Muscle layer of colon (tissue), 2 donors: ENCODE measurements at regions not wholly inside any gene's neighbourhood (a gene's known extent, or its start where the extent isn't known, plus 50 kb on each side); places are given as distances from the start of the nearest gene placed in this dataset.

ENCODE experiments used
- H3K27ac ChIP-seq: one replicate; pipeline ENCODE4 v1.7.0; 2013; ENCODE audit warnings: low read depth, mild to moderate bottlenecking, low read length, moderate library complexity
- H3K27me3 ChIP-seq, 2 donors: one replicate each; pipeline ENCODE4 v1.7.0; 2013; ENCODE audit warnings: low read length in 2 of 2, mild to moderate bottlenecking in 2 of 2; ENCODE audit not compliant: insufficient read depth in 2 of 2, control insufficient read depth in 1 of 2
- H3K36me3 ChIP-seq: one replicate; pipeline ENCODE4 v1.7.0; 2013; ENCODE audit warnings: mild to moderate bottlenecking, low read length; ENCODE audit not compliant: insufficient read depth
- H3K4me1 ChIP-seq: one replicate; pipeline ENCODE4 v1.7.0; 2013; ENCODE audit warnings: mild to moderate bottlenecking, low read length; ENCODE audit not compliant: insufficient read depth
- H3K4me3 ChIP-seq, 2 donors: one replicate each; pipeline ENCODE4 v1.7.0; 2013; ENCODE audit warnings: low read length in 2 of 2, low read depth in 1 of 2, mild to moderate bottlenecking in 1 of 2, moderate library complexity in 1 of 2
- H3K9ac ChIP-seq: one replicate; pipeline ENCODE4 v1.7.0; 2013; ENCODE audit warnings: low read length
- H3K9me3 ChIP-seq: one replicate; pipeline ENCODE4 v1.7.0; 2013; ENCODE audit warnings: mild to moderate bottlenecking, low read length
- donor health status: abdominal sarcoma.
- donor health status: Adenocarcinoma of cecum.

DNA sequence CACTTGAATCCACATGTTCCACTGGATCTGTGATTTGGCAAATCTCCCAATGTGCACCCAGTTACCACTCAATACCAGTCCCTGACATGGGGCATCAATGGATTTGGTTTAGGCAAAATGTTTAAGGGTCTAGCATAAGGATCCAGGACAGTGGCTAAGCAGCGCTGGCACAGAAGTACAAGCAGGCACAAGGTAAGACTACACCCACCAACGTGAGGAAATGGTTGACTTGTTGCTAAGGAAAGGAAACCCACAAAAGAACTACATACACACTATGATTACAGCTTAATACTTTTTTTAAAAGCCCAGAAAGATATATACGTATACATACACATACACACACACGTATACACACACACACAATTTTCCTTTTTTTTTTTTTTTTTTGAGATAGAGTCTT lies 79.0 kb downstream of the DNAAF9 start:
- peaks cover 55% of the 10 kb centered on the region for H3K36me3 ChIP-seq
- no peak overlapping the region for H3K27ac ChIP-seq
- H3K4me3 ChIP-seq: no peak overlapping the region
- H3K4me1 ChIP-seq: no peaks in the 10 kb centered on the region
- H3K9ac ChIP-seq: no peak overlapping the region
- H3K27me3 ChIP-seq: no peaks in the 10 kb centered on the region
- no peaks in the 10 kb centered on the region for H3K9me3 ChIP-seq

DNA sequence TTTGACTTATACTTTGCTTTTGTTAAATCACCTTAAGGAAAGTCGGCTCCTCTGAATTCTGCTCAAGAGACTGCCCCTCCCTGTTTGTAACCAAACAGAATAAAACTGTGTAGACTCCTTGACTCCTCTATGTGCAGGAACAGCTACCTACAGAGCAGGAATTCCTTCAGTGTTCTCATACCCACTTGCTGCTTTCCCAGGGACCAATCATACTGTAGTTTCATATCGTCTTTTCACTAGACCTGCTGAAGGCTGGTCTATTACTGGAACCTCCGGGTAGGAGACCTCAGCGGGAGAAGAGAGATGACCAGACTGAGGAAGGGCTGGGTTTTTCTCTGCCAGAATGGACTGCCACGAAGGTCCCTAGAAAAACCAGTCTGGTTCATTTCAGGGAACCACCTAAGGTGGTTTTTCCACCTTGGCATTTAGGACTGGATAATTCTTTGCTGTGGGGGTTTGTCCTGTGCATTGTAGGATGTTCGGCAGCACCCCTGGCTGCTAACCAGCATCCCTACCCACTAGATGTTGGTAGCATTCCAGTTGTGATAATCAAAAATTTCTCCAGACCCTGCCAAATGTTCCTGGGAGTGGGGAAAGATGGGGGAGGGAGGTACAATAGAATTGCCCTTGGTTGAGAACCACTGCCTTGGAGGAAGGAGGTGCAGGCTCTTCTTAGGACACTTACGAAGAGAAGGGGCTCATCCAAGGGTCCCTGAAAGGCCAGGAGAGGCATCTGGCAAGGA lies 80.5 kb downstream of the DNAAF9 start:
- Histone ChIP-seq H3K9ac (no peak overlapping the region), H3K4me1 (no peaks in the 10 kb centered on the region), H3K27me3 (no peaks in the 10 kb centered on the region), H3K27ac (no peak overlapping the region), H3K36me3 (peaks cover 60% of the 10 kb centered on the region), H3K4me3 (no peak overlapping the region), H3K9me3 (no peaks in the 10 kb centered on the region)

DNA sequence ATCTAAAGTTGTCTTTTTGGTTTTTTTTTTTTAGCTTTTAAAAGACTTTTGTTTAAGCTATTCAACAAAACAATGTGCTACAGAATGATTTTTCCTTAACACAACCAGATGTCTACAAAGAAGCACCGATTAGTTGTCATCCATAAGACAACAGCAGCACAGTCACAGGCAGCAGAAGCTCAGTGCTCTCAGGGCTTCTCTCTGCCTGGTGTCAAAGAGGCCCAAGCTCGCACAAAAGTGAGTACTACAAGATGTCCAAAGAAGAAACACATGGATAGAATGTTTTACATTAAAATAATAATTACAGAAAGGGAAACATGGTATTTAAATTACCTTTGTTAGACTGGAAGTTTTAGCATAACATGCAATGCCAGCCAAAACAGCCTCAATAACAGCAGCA lies 81.6 kb downstream of the DNAAF9 start:
- Histone ChIP-seq H3K9ac (no peak overlapping the region), H3K36me3 (peaks cover 62% of the 10 kb centered on the region)

DNA sequence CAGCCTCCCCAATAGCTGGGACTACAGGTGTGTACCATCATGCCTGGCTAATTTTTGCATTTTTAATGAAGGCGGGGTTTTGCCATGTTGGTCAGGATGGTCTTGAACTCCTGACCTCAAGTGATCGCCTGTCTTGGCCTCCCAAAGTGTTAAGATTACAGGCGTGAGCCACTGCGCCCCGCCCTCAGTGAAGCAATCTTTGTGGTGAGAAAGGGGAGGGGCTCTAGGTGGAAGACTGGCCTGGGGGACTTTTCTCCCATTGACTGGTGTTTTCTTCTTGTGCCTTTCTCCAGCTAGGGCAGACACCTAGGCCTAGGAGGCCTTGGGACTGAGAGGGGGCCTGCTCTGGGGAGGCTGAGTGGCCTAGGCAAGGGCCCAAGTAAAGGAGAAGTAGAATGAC lies 84.1 kb downstream of the DNAAF9 start:
- Histone ChIP-seq H3K9ac (no peak overlapping the region), H3K4me3 (no peak overlapping the region), H3K4me1 (no peaks in the 10 kb centered on the region), H3K27ac (no peak overlapping the region), H3K36me3 (peaks cover 53% of the 10 kb centered on the region), H3K9me3 (no peaks in the 10 kb centered on the region), H3K27me3 (no peaks in the 10 kb centered on the region)

More for the DNA sequence above, 81.6 kb downstream of the DNAAF9 start:
- no peaks in the 10 kb centered on the region for H3K4me1 ChIP-seq
- H3K4me3 ChIP-seq: no peak overlapping the region
- no peaks in the 10 kb centered on the region for H3K27me3 ChIP-seq
- no peaks in the 10 kb centered on the region for H3K9me3 ChIP-seq
- no peak overlapping the region for H3K27ac ChIP-seq

DNA sequence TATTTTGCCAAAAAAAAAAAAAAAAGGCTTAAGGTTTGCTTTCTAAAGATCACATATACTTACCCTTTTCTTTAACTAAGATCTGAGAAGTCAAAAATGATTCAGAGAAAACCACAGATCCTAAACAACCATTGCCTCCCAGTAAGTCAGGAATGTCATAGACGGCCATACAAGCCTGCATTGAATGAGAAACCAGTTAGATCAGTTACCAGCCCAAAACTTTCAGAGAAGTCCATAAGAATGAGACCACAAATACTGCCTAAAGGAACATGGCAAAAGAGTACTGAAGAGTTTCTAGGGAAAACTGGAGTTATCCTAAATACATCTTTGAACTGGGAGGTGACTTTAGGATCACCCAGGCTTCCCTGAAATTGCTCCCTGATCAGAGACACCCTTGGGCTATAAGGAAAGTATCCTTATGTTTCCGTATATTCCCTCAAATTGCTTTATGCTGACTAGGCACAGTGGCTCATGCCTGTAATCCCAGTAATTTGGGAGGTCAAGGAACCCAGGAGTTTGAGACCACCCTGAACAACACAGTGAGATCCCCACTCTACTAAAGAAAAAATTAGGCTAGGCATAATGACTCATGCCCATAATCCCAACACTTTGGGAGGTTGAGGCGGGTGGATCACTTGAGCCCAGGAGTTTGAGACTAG lies 79.4 kb upstream of the SLC4A11 start:
- Histone ChIP-seq H3K27ac (no peak overlapping the region), H3K4me3 (no peak overlapping the region), H3K9ac (no peak overlapping the region), H3K9me3 (no peaks in the 10 kb centered on the region), H3K4me1 (peaks cover 7% of the 10 kb centered on the region), H3K27me3 (no peaks in the 10 kb centered on the region), H3K36me3 (peaks cover 47% of the 10 kb centered on the region)

DNA sequence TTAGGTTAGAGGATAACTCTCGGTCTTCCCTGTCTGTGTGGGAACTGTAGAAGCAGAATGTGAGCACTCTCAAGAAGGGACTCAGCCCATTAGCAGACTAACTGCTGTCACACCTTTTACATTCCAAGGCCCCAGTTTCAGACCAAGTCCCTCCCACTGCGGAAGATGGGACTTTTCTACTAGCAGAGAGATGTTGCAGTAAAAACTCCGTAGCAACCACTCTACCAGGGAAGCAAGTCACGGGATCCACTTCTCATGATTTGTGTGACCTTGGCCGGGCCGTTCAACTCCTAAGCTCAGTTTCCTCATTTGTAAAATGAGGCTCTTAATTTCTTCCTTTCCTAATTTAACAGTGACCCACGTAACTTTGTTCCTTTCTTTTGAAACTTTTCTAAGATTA lies 77.1 kb upstream of the SLC4A11 start:
- Histone ChIP-seq H3K27me3 (no peaks in the 10 kb centered on the region), H3K9me3 (no peaks in the 10 kb centered on the region), H3K4me3 (no peak overlapping the region), H3K27ac (no peak overlapping the region), H3K9ac (no peak overlapping the region), H3K36me3 (peaks cover 48% of the 10 kb centered on the region), H3K4me1 (peaks cover 7% of the 10 kb centered on the region)

DNA sequence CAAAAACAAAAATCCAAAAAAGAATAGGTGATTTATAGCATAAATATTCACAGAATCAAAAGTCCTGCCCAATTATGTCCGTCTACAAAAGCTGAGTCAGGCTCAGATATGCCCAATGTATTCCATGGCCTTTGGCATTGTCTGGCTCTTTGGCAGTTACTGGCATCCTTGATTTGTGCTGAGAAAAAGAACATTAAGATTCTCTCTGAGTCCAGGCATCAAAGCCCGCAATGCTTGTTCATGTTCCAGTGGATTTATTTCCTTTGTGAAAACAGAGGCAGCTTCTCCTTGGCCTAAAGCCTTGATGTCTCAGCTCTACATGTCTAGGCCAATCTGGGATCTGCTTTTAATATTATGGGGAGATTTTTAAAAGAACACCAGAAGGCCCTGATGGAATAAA lies 76.1 kb upstream of the SLC4A11 start:
- Histone ChIP-seq H3K27ac (no peak overlapping the region), H3K9me3 (no peaks in the 10 kb centered on the region), H3K36me3 (peaks cover 43% of the 10 kb centered on the region), H3K4me3 (no peak overlapping the region), H3K4me1 (peaks cover 7% of the 10 kb centered on the region), H3K27me3 (no peaks in the 10 kb centered on the region), H3K9ac (no peak overlapping the region)

DNA sequence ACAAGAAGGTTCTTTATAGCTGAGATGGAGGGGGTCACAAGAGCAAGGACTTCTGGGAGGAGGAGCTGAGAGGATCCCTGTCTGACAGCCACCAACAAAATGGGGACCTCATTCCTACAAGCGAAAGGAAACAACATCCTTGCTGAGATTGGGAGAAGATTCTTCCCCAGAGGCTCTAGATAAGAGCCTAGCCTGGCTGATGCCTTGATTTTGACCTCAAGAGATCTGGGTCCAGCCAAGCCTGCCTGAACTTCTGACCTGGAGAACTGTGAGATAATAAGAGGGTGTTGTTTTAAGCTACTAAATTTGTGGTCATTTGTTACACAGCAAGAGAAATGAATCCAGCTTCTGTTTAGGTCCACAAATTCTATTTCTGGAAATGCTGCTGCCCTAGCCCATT lies 75.4 kb upstream of the SLC4A11 start:
- Histone ChIP-seq H3K36me3 (peaks cover 44% of the 10 kb centered on the region), H3K4me1 (peaks cover 7% of the 10 kb centered on the region), H3K27ac (no peak overlapping the region), H3K9me3 (no peaks in the 10 kb centered on the region), H3K27me3 (no peaks in the 10 kb centered on the region), H3K4me3 (no peak overlapping the region), H3K9ac (no peak overlapping the region)

DNA sequence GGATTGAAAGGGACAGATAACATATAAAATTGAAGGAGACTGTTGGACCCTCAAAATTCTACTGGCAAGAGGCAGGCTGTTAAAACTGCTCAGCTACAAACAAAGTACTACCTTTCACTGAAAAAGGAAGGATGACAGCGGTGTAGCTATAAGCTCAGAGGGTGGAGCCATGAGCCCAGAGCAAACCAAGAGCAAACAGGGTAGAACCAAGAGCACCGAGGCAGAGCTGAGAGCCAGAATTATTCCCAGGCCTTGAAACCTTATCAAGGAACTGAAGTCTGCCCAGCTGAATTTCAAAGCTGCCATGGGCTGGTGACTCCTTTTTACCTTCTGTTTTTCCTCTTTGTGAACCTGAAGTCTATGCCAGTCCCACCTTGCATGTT lies 74.7 kb upstream of the SLC4A11 start:
- Histone ChIP-seq H3K36me3 (peaks cover 51% of the 10 kb centered on the region), H3K4me3 (no peak overlapping the region), H3K4me1 (peaks cover 7% of the 10 kb centered on the region), H3K9me3 (no peaks in the 10 kb centered on the region), H3K27me3 (no peaks in the 10 kb centered on the region), H3K9ac (no peak overlapping the region), H3K27ac (no peak overlapping the region)

DNA sequence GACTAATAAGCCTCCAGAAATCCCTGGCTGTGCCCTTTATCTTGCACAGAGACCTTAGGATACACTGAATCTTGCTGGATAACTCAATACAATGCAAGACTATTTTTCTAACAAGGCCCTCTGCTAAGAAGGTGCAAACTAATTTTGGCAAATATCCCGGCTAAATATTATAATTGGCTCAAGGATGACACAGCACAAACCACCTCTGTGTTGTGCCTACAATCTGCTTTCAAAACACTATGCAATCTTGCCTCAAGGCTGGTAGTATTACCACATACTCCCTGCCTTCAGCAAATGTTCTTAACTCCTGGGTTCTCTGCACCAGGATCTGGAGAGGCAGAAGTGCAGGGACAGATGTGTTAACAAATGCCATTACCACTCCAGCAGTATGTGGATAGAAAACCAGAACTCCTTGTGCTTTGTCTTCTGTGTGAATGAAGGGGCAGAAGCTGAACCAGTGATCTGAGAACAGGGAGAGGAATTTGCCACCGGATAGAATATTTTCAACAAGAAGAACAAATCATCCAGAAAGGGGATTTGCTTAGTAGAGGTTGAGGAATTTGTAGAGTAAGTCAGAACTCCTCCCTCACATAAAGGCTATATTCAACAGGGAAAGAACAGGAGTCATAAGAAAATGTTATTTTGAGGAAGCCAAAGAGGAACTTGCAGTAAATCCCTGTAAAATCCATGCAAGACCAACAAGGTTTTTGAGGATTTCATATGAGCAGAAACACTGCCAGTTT lies 74.1 kb upstream of the SLC4A11 start:
- H3K36me3 ChIP-seq: peaks cover 53% of the 10 kb centered on the region
- no peaks in the 10 kb centered on the region for H3K27me3 ChIP-seq
- H3K4me3 ChIP-seq: no peak overlapping the region
- no peak overlapping the region for H3K9ac ChIP-seq
- peaks cover 7% of the 10 kb centered on the region for H3K4me1 ChIP-seq
- no peaks in the 10 kb centered on the region for H3K9me3 ChIP-seq
- no peak overlapping the region for H3K27ac ChIP-seq

DNA sequence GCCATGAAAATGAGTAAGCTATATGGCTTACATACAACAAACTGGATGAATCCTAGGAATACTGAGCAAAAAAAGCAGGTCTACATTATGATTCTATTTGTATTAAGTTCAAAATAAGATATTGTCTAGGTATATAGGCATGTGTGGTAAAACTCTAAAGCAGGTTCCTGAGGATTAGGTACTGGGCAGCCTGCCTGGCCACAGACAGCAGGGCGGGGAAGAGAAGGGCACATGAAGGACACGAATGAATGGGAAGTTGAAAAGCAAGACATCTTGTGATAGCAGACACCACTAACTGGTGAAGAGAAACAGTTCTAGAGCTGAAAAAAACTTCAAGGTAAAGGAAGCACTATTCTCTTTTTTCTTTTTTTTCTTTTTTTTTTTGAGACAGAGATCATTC lies 72.6 kb upstream of the SLC4A11 start:
- Histone ChIP-seq H3K4me3 (no peak overlapping the region), H3K9ac (no peak overlapping the region), H3K27me3 (no peaks in the 10 kb centered on the region), H3K27ac (no peak overlapping the region), H3K4me1 (peaks cover 7% of the 10 kb centered on the region), H3K9me3 (no peaks in the 10 kb centered on the region), H3K36me3 (peaks cover 62% of the 10 kb centered on the region)
